IMR-90 (cell line): ENCODE measurements at regions not wholly inside any gene's neighbourhood (a gene's known extent, or its start where the extent isn't known, plus 50 kb on each side); places are given as distances from the start of the nearest gene placed in this dataset.
A peak's percentile ranks its signal among the peaks of the same experiment; 100 is the strongest.

Experiments
- ATAC-seq: fragments of 200-7000 bp; cut with Tn5 transposase; 2 replicates; pipeline ENCODE4 v1.9.1; 2020; ENCODE audit warnings: low read depth, mild to moderate bottlenecking, moderate library complexity
- BruUV-seq: library from RNA; stranded (reverse); fragments of 400-500 nt; replicated peaks from 2 replicates; lab custom pipeline; 2021; lab: Mats Ljungman, UMichigan
- CTCF ChIA-PET: fragments of 300-600 bp; formaldehyde crosslinking; extraction: SDS; loops from one replicate; lab custom pipeline; 2021; ENCODE audit warnings: antibody characterized with exemption; lab: Yijun Ruan, JAX
- POLR2A ChIA-PET: fragments of 300-600 bp; sonication (Branson Sonifier 250); formaldehyde crosslinking; loops from one replicate; lab custom pipeline; 2022; ENCODE audit warnings: antibody characterized with exemption; ENCODE audit not compliant: unreplicated experiment; lab: Charles Lee
- DNase-seq: peaks from one replicate; pipeline ENCODE4 v3.0.0; 2013
- H2AFZ ChIP-seq: replicated peaks from 2 replicates; pipeline ENCODE3; 2013; ENCODE audit warnings: low read length, mild to moderate bottlenecking; ENCODE audit not compliant: poor library complexity
- H2AK5ac ChIP-seq: 2 replicates; pipeline ENCODE4 v1.6.1; 2013; ENCODE audit warnings: low read depth, low read length, inconsistent platforms
- H2AK9ac ChIP-seq: replicated peaks from 2 replicates; pipeline ENCODE3; 2013; ENCODE audit warnings: mild to moderate bottlenecking, low read depth, low read length, moderate library complexity; ENCODE audit not compliant: poor library complexity
- H2BK120ac ChIP-seq: 2 replicates; pipeline ENCODE4 v1.6.1; 2013; ENCODE audit warnings: low read depth, low read length, inconsistent platforms
- H2BK15ac ChIP-seq: 3 replicates; pipeline ENCODE4 v1.6.1; 2013; ENCODE audit warnings: low read depth, low read length, inconsistent platforms
- H2BK20ac ChIP-seq: 2 replicates; pipeline ENCODE4 v1.6.1; 2013; ENCODE audit warnings: low read depth, mild to moderate bottlenecking, inconsistent platforms, low read length, moderate library complexity
- H2BK5ac ChIP-seq: 2 replicates; pipeline ENCODE4 v1.6.1; 2013; ENCODE audit warnings: mild to moderate bottlenecking, low read depth, low read length, inconsistent platforms; ENCODE audit not compliant: poor library complexity, severe bottlenecking
- H3K14ac ChIP-seq: replicated peaks from 2 replicates; pipeline ENCODE4 v1.6.1; 2013; ENCODE audit warnings: low read depth, low read length, inconsistent platforms
- H3K18ac ChIP-seq: 2 replicates; pipeline ENCODE4 v1.6.1; 2013; ENCODE audit warnings: low read depth, low read length, control low read depth
- H3K23ac ChIP-seq: 2 replicates; pipeline ENCODE4 v1.6.1; 2013; ENCODE audit warnings: low read depth, low read length, inconsistent platforms
- H3K27ac ChIP-seq: 2 replicates; pipeline ENCODE4 v1.5.1; 2013; ENCODE audit warnings: mild to moderate bottlenecking, control low read depth, low read length; ENCODE audit not compliant: insufficient read depth
- H3K27me3 ChIP-seq: 2 replicates; pipeline ENCODE4 v1.6.1; 2013; ENCODE audit warnings: low read length; ENCODE audit not compliant: control insufficient read depth, insufficient read depth
- H3K36me3 ChIP-seq: 2 replicates; pipeline ENCODE4 v1.6.1; 2013; ENCODE audit warnings: low read length, mixed read lengths; ENCODE audit not compliant: control insufficient read depth, insufficient read depth
- H3K4ac ChIP-seq: 2 replicates; pipeline ENCODE4 v1.6.1; 2013; ENCODE audit warnings: low read depth, low read length, inconsistent platforms
- H3K4me1 ChIP-seq: 2 replicates; pipeline ENCODE4 v1.6.1; 2013; ENCODE audit warnings: low read length, mixed read lengths; ENCODE audit not compliant: control insufficient read depth, insufficient read depth
- H3K4me2 ChIP-seq: 2 replicates; pipeline ENCODE4 v1.6.1; 2013; ENCODE audit warnings: low read depth, mild to moderate bottlenecking, control low read depth, low read length, moderate library complexity
- H3K4me3 ChIP-seq: 2 replicates; pipeline ENCODE4 v1.5.1; 2013; ENCODE audit warnings: low read depth, mild to moderate bottlenecking, control low read depth, low read length, moderate library complexity; ENCODE audit not compliant: insufficient read depth
- H3K56ac ChIP-seq: 2 replicates; pipeline ENCODE4 v1.6.1; 2013; ENCODE audit warnings: low read length, inconsistent platforms; ENCODE audit not compliant: insufficient read depth; ENCODE audit errors: extremely low read depth
- H3K79me1 ChIP-seq, 2 experiments: 2 replicates each; pipeline ENCODE4 v1.6.1; 2013; ENCODE audit warnings: low read length in 2 of 2, inconsistent platforms in 1 of 2, low read depth in 1 of 2
- H3K9ac ChIP-seq: 2 replicates; pipeline ENCODE4 v1.6.1; 2013; ENCODE audit warnings: low read depth, low read length, control low read depth
- H3K9me1 ChIP-seq: 2 replicates; pipeline ENCODE4 v1.6.1; 2013; ENCODE audit warnings: low read length, inconsistent platforms; ENCODE audit not compliant: insufficient read depth
- H3K9me3 ChIP-seq: 2 replicates; pipeline ENCODE4 v1.6.1; 2013; ENCODE audit warnings: low read length; ENCODE audit not compliant: control insufficient read depth, insufficient read depth
- H4K20me1 ChIP-seq: 2 replicates; pipeline ENCODE4 v1.6.1; 2013; ENCODE audit warnings: low read length, inconsistent platforms; ENCODE audit not compliant: insufficient read depth
- H4K5ac ChIP-seq: 2 replicates; pipeline ENCODE4 v1.6.1; 2013; ENCODE audit warnings: mild to moderate bottlenecking, low read depth, low read length, control low read depth
- H4K8ac ChIP-seq, 2 experiments: 2 replicates each; pipeline ENCODE4 v1.6.1; 2013; ENCODE audit warnings: low read depth in 2 of 2, low read length in 2 of 2, control low read depth in 1 of 2, inconsistent platforms in 1 of 2
- H4K91ac ChIP-seq: 2 replicates; pipeline ENCODE4 v1.6.1; 2013; ENCODE audit warnings: low read depth, low read length, inconsistent platforms; ENCODE audit not compliant: insufficient read depth
- BHLHE40 ChIP-seq: fragments of 150-350 bp; IDR thresholded peaks from 2 replicates; pipeline ENCODE4 v1.6.1; 2016; ENCODE audit warnings: mild to moderate bottlenecking, low read depth, low read length
- CEBPB ChIP-seq: IDR thresholded peaks from 2 replicates; pipeline ENCODE4 v1.6.1; 2012; ENCODE audit warnings: low read depth, low read length, improper control_type of control experiment
- CHD1 ChIP-seq: IDR thresholded peaks from 2 replicates; pipeline ENCODE4 v1.6.1; 2012; ENCODE audit warnings: low read depth, low read length, improper control_type of control experiment
- CTCF ChIP-seq: conservative IDR thresholded peaks from 2 replicates; pipeline ENCODE4 v1.5.1; 2012; ENCODE audit warnings: mild to moderate bottlenecking, low read depth, low read length, improper control_type of control experiment
- ELK1 ChIP-seq: fragments of 150-350 bp; IDR thresholded peaks from 2 replicates; pipeline ENCODE4 v1.6.1; 2016; ENCODE audit warnings: low read depth, mild to moderate bottlenecking, low read length, moderate library complexity, borderline replicate concordance
- FOS ChIP-seq: fragments of 150-350 bp; IDR thresholded peaks from 2 replicates; pipeline ENCODE4 v1.6.1; 2016; ENCODE audit warnings: low read depth, low read length
- MAFK ChIP-seq: IDR thresholded peaks from 2 replicates; pipeline ENCODE4 v1.6.1; 2012; ENCODE audit warnings: low read depth, low read length, improper control_type of control experiment
- MAZ ChIP-seq: IDR thresholded peaks from 2 replicates; pipeline ENCODE4 v1.6.1; 2012; ENCODE audit warnings: low read depth, mild to moderate bottlenecking, low read length, improper control_type of control experiment, moderate library complexity, borderline replicate concordance
- MXI1 ChIP-seq: IDR thresholded peaks from 2 replicates; pipeline ENCODE4 v1.6.1; 2012; ENCODE audit warnings: low read depth, mild to moderate bottlenecking, low read length, moderate library complexity, borderline replicate concordance
- NFE2L2 ChIP-seq: fragments of 150-350 bp; IDR thresholded peaks from 2 replicates; pipeline ENCODE4 v1.6.1; 2016; ENCODE audit warnings: low read depth, mild to moderate bottlenecking, low read length
- POLR2A ChIP-seq: IDR thresholded peaks from 2 replicates; pipeline ENCODE4 v1.6.1; 2012; ENCODE audit warnings: mild to moderate bottlenecking, low read depth, low read length
- RAD21 ChIP-seq: IDR thresholded peaks from 2 replicates; pipeline ENCODE4 v1.6.1; 2012; ENCODE audit warnings: low read length, improper control_type of control experiment
- RCOR1 ChIP-seq: IDR thresholded peaks from 2 replicates; pipeline ENCODE4 v1.6.1; 2012; ENCODE audit warnings: mild to moderate bottlenecking, low read length, improper control_type of control experiment; ENCODE audit not compliant: insufficient replicate concordance
- RFX5 ChIP-seq: IDR thresholded peaks from 2 replicates; pipeline ENCODE4 v1.8.0; 2012; ENCODE audit warnings: low read depth, mild to moderate bottlenecking, low read length, moderate library complexity
- SMC3 ChIP-seq: fragments of 150-350 bp; IDR thresholded peaks from 2 replicates; pipeline ENCODE4 v1.6.1; 2016; ENCODE audit warnings: low read depth, mild to moderate bottlenecking, antibody characterized with exemption, low read length, moderate library complexity
- USF2 ChIP-seq: fragments of 150-350 bp; IDR thresholded peaks from 2 replicates; pipeline ENCODE4 v1.6.1; 2017; ENCODE audit warnings: mild to moderate bottlenecking, antibody characterized with exemption, low read length, low read depth
- WGBS, 2 experiments: methylation state at CpG; one replicate each; pipeline versions ENCODE4 v1.1.5 to v1.1.7; 2013; ENCODE audit warnings: missing lambda C conversion rate in 2 of 2; ENCODE audit not compliant: insufficient read length in 1 of 2; ENCODE audit errors: extremely low coverage in 2 of 2; 5-methylcytosine and 5-hydroxymethylcytosine counted together
- dilution Hi-C: fragments of 300-500 bp; cut with HindIII; formaldehyde crosslinking; loops from one replicate; pipeline ENCODE4 v1.14.3; 2018; ENCODE audit warnings: low sequenced_read_pairs; ENCODE audit not compliant: unreplicated experiment
- in situ Hi-C: fragments of 300-500 bp; cut with MboI; formaldehyde crosslinking; loops from 3 replicates; pipeline ENCODE4 v1.14.3; 2019; ENCODE audit warnings: low sequenced_read_pairs, inconsistent platforms, mixed read lengths
- intact Hi-C: fragments of 100-400 bp; cut with micrococcal nuclease; formaldehyde crosslinking; loops from 2 replicates; pipeline ENCODE4 v1.10.0; 2022

- intact Hi-C loops (no loop called here), dilution Hi-C loops (no loop called here), in situ Hi-C loops (no loop called here)
- H3K27ac ChIP-seq, result no peak overlapping the region
- DNase-seq (no peak), ATAC-seq (0 out of 2 replicates have a peak, but pooled peaks have one; percentile 21)
- ChIA-PET CTCF (interaction anchor here (1.0 kb wide), 1 partner anchor 14 kb away, joined by 4 read pairs; no protein-coding TSS in a partner anchor), POLR2A (no interaction called here)
- no peak overlapping the region for H3K23ac ChIP-seq
- H4K8ac ChIP-seq, result no peak overlapping the region
- no peak overlapping the region for H3K4me2 ChIP-seq
- no CpG with 5 or more reads among the region's 2 CpGs for WGBS, 2 experiments
- H3K9me1 ChIP-seq, result no peaks in the 10 kb centered on the region
- H3K79me1 ChIP-seq, result no peaks in the 10 kb centered on the region
- H2BK5ac ChIP-seq, result no peak overlapping the region
- no peaks in the 10 kb centered on the region for H3K9me3 ChIP-seq
- TF ChIP-seq MAFK (no peak), ELK1 (no peak), SMC3 (no peak), CEBPB (no peak), POLR2A (no peak), CTCF (no peak), MXI1 (no peak), RFX5 (no peak), CHD1 (no peak), RAD21 (no peak), BHLHE40 (no peak), USF2 (no peak), FOS (no peak), RCOR1 (no peak), MAZ (no peak), NFE2L2 (no peak)
- no peaks in the 10 kb centered on the region; the same call in 1 of the 2 replicates for H3K4me1 ChIP-seq
- no peak overlapping the region for H3K4me3 ChIP-seq
- no peak overlapping the region for H2BK20ac ChIP-seq
- no peak overlapping the region for H2AFZ ChIP-seq
- no peak overlapping the region for H3K9ac ChIP-seq
- no peak overlapping the region for H4K91ac ChIP-seq
- H2BK120ac ChIP-seq, result no peak overlapping the region
- H2BK15ac ChIP-seq, result no peak overlapping the region
- no peak overlapping the region for H3K14ac ChIP-seq
- H4K20me1 ChIP-seq, result no peaks in the 10 kb centered on the region
- no peaks in the 10 kb centered on the region for H3K27me3 ChIP-seq
- no peak overlapping the region for H2AK9ac ChIP-seq
- H4K5ac ChIP-seq, result no peak overlapping the region
- H3K36me3 ChIP-seq, result no peaks in the 10 kb centered on the region
- no peak overlapping the region for H3K18ac ChIP-seq
- no peak overlapping the region for H3K4ac ChIP-seq
- BruUV-seq, result no TSS peak
- H3K56ac ChIP-seq, result no peak overlapping the region
- H2AK5ac ChIP-seq, result no peak overlapping the region
Measured at GRCh38 chr5:165231821-165232508, 1726.5 kb downstream of the MAT2B start.
